Testis (tissue), 2 donors: ENCODE measurements at regions not wholly inside any gene's neighbourhood (a gene's known extent, or its start where the extent isn't known, plus 50 kb on each side); places are given as distances from the start of the nearest gene placed in this dataset.

Experiments used
- DNase-seq: peaks from one replicate; pipeline ENCODE4 v3.0.0-alpha.2; 2019
- H3K27ac ChIP-seq, 2 donors: fragments of 200-600 bp; sonication (generic); one replicate each; pipeline ENCODE4 v1.5.1; 2019
- H3K27me3 ChIP-seq: fragments of 200-600 bp; sonication (generic); one replicate; pipeline ENCODE4 v1.5.1; 2019
- H3K36me3 ChIP-seq: fragments of 200-600 bp; sonication (generic); one replicate; pipeline ENCODE4 v1.5.1; 2017; ENCODE audit warnings: low read depth; ENCODE audit errors: missing control alignments
- H3K4me1 ChIP-seq: fragments of 200-600 bp; sonication (generic); one replicate; pipeline ENCODE4 v1.5.1; 2019
- H3K4me3 ChIP-seq, 2 donors: fragments of 200-600 bp; sonication (generic); one replicate each; pipeline ENCODE4 v1.5.1; 2017 to 2019
- H3K9me3 ChIP-seq: fragments of 200-600 bp; sonication (generic); one replicate; pipeline ENCODE4 v1.5.1; 2017
- CTCF ChIP-seq, 3 experiments: fragments of 450-650 bp in 2 of 3; fragments of 200-600 bp in 1 of 3; sonication (generic) in 1 of 3; IDR thresholded peaks; one replicate each; pipeline ENCODE4 v1.5.1; 2016 to 2019; ENCODE audit warnings: antibody characterized with exemption in 3 of 3, mild to moderate bottlenecking in 2 of 3, moderate library complexity in 1 of 3
- POLR2A ChIP-seq: fragments of 450-650 bp; IDR thresholded peaks from one replicate; pipeline ENCODE4 v1.6.1; 2017; ENCODE audit warnings: antibody characterized with exemption, mild to moderate bottlenecking, moderate library complexity
- WGBS, 2 donors: methylation state at CpG; one replicate each; pipeline ENCODE4 v1.1.5; 2018; 5-methylcytosine and 5-hydroxymethylcytosine counted together
- intact Hi-C: fragments of 100-400 bp; cut with DNase I; formaldehyde crosslinking; loops from one replicate; pipeline ENCODE4 v1.15.1; 2023; ENCODE audit warnings: low total_unique reads

- intact Hi-C loops = no loop called here
- WGBS, 2 donors = 36 to 37% methylated on average over 6 to 8 of the region's 9 CpGs
- peak; percentile 16 for DNase-seq
- Histone ChIP-seq H3K9me3 (no peaks in the 10 kb centered on the region), H3K4me1 (no peaks in the 10 kb centered on the region), H3K27me3 (no peaks in the 10 kb centered on the region), H3K27ac (no peak overlapping the region), H3K4me3 (no peak overlapping the region), H3K36me3 (no peaks in the 10 kb centered on the region)
- no peak for TF ChIP-seq POLR2A
- no peak for TF ChIP-seq CTCF (IDR thresholded peaks at IDR 0.05)
These were observed 226.1 kb downstream of the GLRX3 start for GRCh38 chr10:130362308-130362761.

- TF ChIP-seq CTCF (IDR thresholded peaks at IDR 0.05) (no peak), POLR2A (no peak)
- Histone ChIP-seq H3K27ac (no peak overlapping the region), H3K4me1 (no peaks in the 10 kb centered on the region), H3K27me3 (no peaks in the 10 kb centered on the region), H3K36me3 (no peaks in the 10 kb centered on the region), H3K4me3 (no peak overlapping the region), H3K9me3 (no peaks in the 10 kb centered on the region)
- 83% methylated on average over 1 to 5 of the region's 5 CpGs for WGBS, 2 donors
- DNase-seq = no peak
- intact Hi-C loops = no loop called here
These were observed 226.9 kb downstream of the GLRX3 start for GRCh38 chr10:130363051-130363450.

- Histone ChIP-seq H3K36me3 (no peaks in the 10 kb centered on the region), H3K27ac (no peak overlapping the region), H3K9me3 (no peaks in the 10 kb centered on the region), H3K27me3 (no peaks in the 10 kb centered on the region), H3K4me3 (no peak overlapping the region), H3K4me1 (no peaks in the 10 kb centered on the region)
- no peak for DNase-seq
- intact Hi-C loops = no loop called here
- 92 to 93% methylated on average over 8 of the region's 8 CpGs for WGBS, 2 donors
- TF ChIP-seq CTCF (IDR thresholded peaks at IDR 0.05) (no peak), POLR2A (no peak)
These were observed 227.8 kb downstream of the GLRX3 start for GRCh38 chr10:130363899-130364445.

- H3K36me3 ChIP-seq = no peaks in the 10 kb centered on the region
- intact Hi-C loops = no loop called here
- H3K27ac ChIP-seq = no peak overlapping the region
- 65 to 69% methylated on average over 17 of the region's 17 CpGs for WGBS, 2 donors
- no peaks in the 10 kb centered on the region for H3K27me3 ChIP-seq
- TF ChIP-seq POLR2A (no peak), CTCF (IDR thresholded peaks at IDR 0.05) (no peak)
- no peaks in the 10 kb centered on the region for H3K9me3 ChIP-seq
- DNase-seq = no peak
- no peak overlapping the region for H3K4me3 ChIP-seq
- no peaks in the 10 kb centered on the region for H3K4me1 ChIP-seq
These were observed 228.6 kb downstream of the GLRX3 start for GRCh38 chr10:130364631-130365411.
